ENCODE measurements at regions not wholly inside any gene's neighbourhood (a gene's known extent, or its start where the extent isn't known, plus 50 kb on each side); places are given as distances from the start of the nearest gene placed in this dataset.
A peak's percentile ranks its signal among the peaks of the same experiment; 100 is the strongest.
"Not testable (repeated sequence)": the region's sequence is repeated elsewhere in the genome, so short reads cannot be mapped to it uniquely, and the experiment has no call there.

- H3K4me3 ChIP-seq (ENCODE audit: extremely low read depth, insufficient read depth, low read length, poor library complexity, severe bottlenecking): no peak overlapping the region
- peaks cover 14% of the 10 kb centered on the region for H3K4me1 ChIP-seq (ENCODE audit: control insufficient read depth, insufficient read depth, low read length, poor library complexity, severe bottlenecking)
- no peak overlapping the region for H3K27ac ChIP-seq (ENCODE audit: low read depth, low read length, severe bottlenecking)
- no peaks in the 10 kb centered on the region for H3K36me3 ChIP-seq (ENCODE audit: control insufficient read depth, insufficient read depth, low read length)
- WGBS, 2 experiments (ENCODE audit: insufficient coverage in 2 of 2): no CpG with 5 or more reads among the region's 1 CpG
- H3K9me3 ChIP-seq (ENCODE audit: control insufficient read depth, low read length): peaks cover 5% of the 10 kb centered on the region
These were observed 463.3 kb upstream of the FOXG1 start for GRCh38 chr14:28303248-28303647.

GRCh38 chr14:28305938-28306337, 460.6 kb upstream of the FOXG1 start:
- H3K4me1 ChIP-seq (ENCODE audit: control insufficient read depth, insufficient read depth, low read length, poor library complexity, severe bottlenecking): peaks cover 26% of the 10 kb centered on the region
- no peaks in the 10 kb centered on the region for H3K9me3 ChIP-seq (ENCODE audit: control insufficient read depth, low read length)
- H3K4me3 ChIP-seq (ENCODE audit: extremely low read depth, insufficient read depth, low read length, poor library complexity, severe bottlenecking): no peak overlapping the region
- no peaks in the 10 kb centered on the region for H3K36me3 ChIP-seq (ENCODE audit: control insufficient read depth, insufficient read depth, low read length)
- no peak overlapping the region for H3K27ac ChIP-seq (ENCODE audit: low read depth, low read length, severe bottlenecking)

DNA sequence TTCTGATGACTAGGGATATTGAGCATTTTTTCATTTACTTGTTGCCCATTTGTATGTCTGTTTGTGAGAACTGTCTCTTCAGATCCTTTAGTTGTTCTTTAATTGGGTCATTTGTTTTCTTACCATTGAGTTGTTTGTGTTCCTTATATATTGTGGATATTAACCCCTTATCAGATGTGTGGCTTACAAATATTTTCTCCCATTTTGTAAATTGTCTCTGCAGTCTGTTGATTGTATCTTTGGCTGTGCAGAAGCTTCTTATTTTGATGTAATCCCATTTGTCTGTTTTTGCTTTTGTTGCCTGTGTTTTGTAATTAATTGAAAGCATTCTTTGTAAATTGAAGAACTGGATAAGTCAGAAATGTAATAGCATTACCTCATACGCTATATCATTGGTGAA, 459.1 kb upstream of the FOXG1 start:
- no peak overlapping the region for H3K4me3 ChIP-seq (ENCODE audit: extremely low read depth, insufficient read depth, low read length, poor library complexity, severe bottlenecking)
- peaks cover 26% of the 10 kb centered on the region for H3K4me1 ChIP-seq (ENCODE audit: control insufficient read depth, insufficient read depth, low read length, poor library complexity, severe bottlenecking)
- H3K36me3 ChIP-seq (ENCODE audit: control insufficient read depth, insufficient read depth, low read length): no peaks in the 10 kb centered on the region
- H3K9me3 ChIP-seq (ENCODE audit: control insufficient read depth, low read length): no peaks in the 10 kb centered on the region
- no CpG with 5 or more reads among the region's 1 CpG for WGBS, 2 experiments (ENCODE audit: insufficient coverage in 2 of 2)
- peak overlapping the region; percentile 95 for H3K27ac ChIP-seq (ENCODE audit: low read depth, low read length, severe bottlenecking)

- Histone ChIP-seq H3K9me3 (ENCODE audit: control insufficient read depth, low read length) (no peaks in the 10 kb centered on the region), H3K27ac (ENCODE audit: low read depth, low read length, severe bottlenecking) (peak overlapping the region; percentile 95), H3K4me3 (ENCODE audit: extremely low read depth, insufficient read depth, low read length, poor library complexity, severe bottlenecking) (no peak overlapping the region), H3K4me1 (ENCODE audit: control insufficient read depth, insufficient read depth, low read length, poor library complexity, severe bottlenecking) (peaks cover 26% of the 10 kb centered on the region), H3K36me3 (ENCODE audit: control insufficient read depth, insufficient read depth, low read length) (no peaks in the 10 kb centered on the region)
- 80% methylated on average over 2 of the region's 2 CpGs; no CpG with 5 or more reads in 1 of the 2 experiments for WGBS, 2 experiments (ENCODE audit: insufficient coverage in 2 of 2)
These were observed 457.9 kb upstream of the FOXG1 start for GRCh38 chr14:28308734-28309133.

DNA sequence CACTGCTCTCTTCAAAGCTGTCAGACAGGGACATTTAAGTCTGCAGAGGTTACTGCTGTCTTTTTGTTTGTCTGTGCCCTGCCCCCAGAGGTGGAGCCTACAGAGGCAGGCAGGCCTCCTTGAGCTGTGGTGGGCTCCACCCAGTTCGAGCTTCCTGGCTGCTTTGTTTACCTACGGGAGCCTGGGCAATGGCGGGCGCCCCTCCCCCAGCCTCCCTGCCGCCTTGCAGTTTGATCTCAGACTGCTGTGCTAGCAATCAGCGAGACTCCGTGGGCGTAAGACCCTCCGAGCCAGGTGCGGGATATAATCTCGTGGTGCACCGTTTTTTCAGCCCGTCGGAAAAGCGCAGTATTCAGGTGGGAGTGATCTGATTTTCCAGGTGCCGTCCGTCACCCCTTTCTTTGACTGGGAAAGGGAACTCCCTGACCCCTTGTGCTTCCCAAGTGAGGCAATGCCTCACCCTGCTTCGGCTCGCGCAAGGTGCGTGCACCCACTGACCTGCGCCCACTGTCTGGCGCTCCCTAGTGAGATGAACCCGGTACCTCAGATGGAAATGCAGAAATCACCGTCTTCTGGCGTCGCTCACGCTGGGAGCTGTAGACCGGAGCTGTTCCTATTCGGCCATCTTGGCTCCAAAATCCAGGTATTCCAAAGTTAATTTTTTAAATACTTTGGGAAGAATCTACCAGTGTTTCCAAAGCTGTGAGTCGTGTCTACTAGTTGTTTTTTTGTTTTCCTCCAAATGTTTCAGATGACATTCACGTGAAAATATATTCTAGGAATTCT, 448.5 kb upstream of the FOXG1 start:
- not testable (repeated sequence) for H3K4me1 ChIP-seq (ENCODE audit: control insufficient read depth, insufficient read depth, low read length, poor library complexity, severe bottlenecking); H3K4me3 ChIP-seq (ENCODE audit: extremely low read depth, insufficient read depth, low read length, poor library complexity, severe bottlenecking); H3K36me3 ChIP-seq (ENCODE audit: control insufficient read depth, insufficient read depth, low read length); H3K9me3 ChIP-seq (ENCODE audit: control insufficient read depth, low read length); H3K27ac ChIP-seq (ENCODE audit: low read depth, low read length, severe bottlenecking)
- WGBS, 2 experiments (ENCODE audit: insufficient coverage in 2 of 2): 94 to 96% methylated on average over 17 to 26 of the region's 32 CpGs

- Histone ChIP-seq H3K4me1 (ENCODE audit: control insufficient read depth, insufficient read depth, low read length, poor library complexity, severe bottlenecking) (no peaks in the 10 kb centered on the region), H3K36me3 (ENCODE audit: control insufficient read depth, insufficient read depth, low read length) (no peaks in the 10 kb centered on the region), H3K4me3 (ENCODE audit: extremely low read depth, insufficient read depth, low read length, poor library complexity, severe bottlenecking) (no peak overlapping the region), H3K27ac (ENCODE audit: low read depth, low read length, severe bottlenecking) (no peak overlapping the region), H3K9me3 (ENCODE audit: control insufficient read depth, low read length) (no peaks in the 10 kb centered on the region)
- no CpG with 5 or more reads among the region's 3 CpGs for WGBS, 2 experiments (ENCODE audit: insufficient coverage in 2 of 2)
These were observed 444.9 kb upstream of the FOXG1 start for GRCh38 chr14:28321475-28322244.

GRCh38 chr14:28323366-28323765, 443.2 kb upstream of the FOXG1 start:
- WGBS, 2 experiments (ENCODE audit: insufficient coverage in 2 of 2): 60 to 100% methylated on average over 1 of the region's 4 CpGs
- no peak overlapping the region for H3K27ac ChIP-seq (ENCODE audit: low read depth, low read length, severe bottlenecking)

DNA sequence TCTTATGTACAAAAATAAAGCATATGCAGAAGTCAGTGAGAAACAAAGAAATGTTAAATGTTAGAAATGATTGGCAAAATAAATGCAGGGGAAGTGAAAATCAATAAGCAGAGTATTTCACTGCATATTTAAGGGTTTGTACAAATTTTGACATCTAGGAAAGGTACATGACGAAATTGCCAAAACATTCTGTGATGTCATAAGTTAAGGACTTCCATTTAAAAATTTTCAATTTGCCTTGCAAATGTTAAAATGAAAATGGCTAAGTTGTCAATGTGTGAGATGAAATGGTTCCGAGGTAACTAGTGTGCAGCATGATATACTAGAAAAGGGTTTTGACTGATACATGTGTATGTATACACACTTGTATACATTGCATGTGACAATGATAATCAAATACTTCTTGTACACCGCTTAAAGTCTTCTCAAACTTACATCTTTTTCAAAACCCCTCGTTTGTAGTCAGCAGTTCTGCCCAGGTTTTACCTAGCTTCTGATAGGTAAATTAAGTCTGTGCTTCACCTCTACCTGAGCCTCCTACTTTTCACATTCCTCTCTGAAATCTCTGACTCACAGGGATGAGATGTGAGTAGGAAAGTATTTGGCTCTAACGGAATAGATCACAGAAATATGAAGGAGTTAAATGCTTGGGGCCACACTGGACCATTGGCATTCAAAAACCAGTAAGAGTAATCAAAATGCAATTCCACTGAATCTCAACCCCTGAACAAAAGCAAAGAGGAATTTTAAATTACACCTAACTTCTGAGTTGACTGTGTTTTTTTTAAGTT, 442.4 kb upstream of the FOXG1 start:
- Histone ChIP-seq H3K9me3 (ENCODE audit: control insufficient read depth, low read length) (no peaks in the 10 kb centered on the region), H3K36me3 (ENCODE audit: control insufficient read depth, insufficient read depth, low read length) (no peaks in the 10 kb centered on the region), H3K4me3 (ENCODE audit: extremely low read depth, insufficient read depth, low read length, poor library complexity, severe bottlenecking) (no peak overlapping the region), H3K4me1 (ENCODE audit: control insufficient read depth, insufficient read depth, low read length, poor library complexity, severe bottlenecking) (no peaks in the 10 kb centered on the region), H3K27ac (ENCODE audit: low read depth, low read length, severe bottlenecking) (no peak overlapping the region)
- 50 to 66% methylated on average over 2 of the region's 5 CpGs for WGBS, 2 experiments (ENCODE audit: insufficient coverage in 2 of 2)

More at GRCh38 chr14:28323366-28323765, 443.2 kb upstream of the FOXG1 start:
- no peaks in the 10 kb centered on the region for H3K9me3 ChIP-seq (ENCODE audit: control insufficient read depth, low read length)
- H3K4me1 ChIP-seq (ENCODE audit: control insufficient read depth, insufficient read depth, low read length, poor library complexity, severe bottlenecking): no peaks in the 10 kb centered on the region
- no peak overlapping the region for H3K4me3 ChIP-seq (ENCODE audit: extremely low read depth, insufficient read depth, low read length, poor library complexity, severe bottlenecking)
- no peaks in the 10 kb centered on the region for H3K36me3 ChIP-seq (ENCODE audit: control insufficient read depth, insufficient read depth, low read length)

GRCh38 chr14:28340816-28341215, 425.8 kb upstream of the FOXG1 start:
- H3K4me3 ChIP-seq (ENCODE audit: extremely low read depth, insufficient read depth, low read length, poor library complexity, severe bottlenecking): no peak overlapping the region
- H3K27ac ChIP-seq (ENCODE audit: low read depth, low read length, severe bottlenecking): no peak overlapping the region
- H3K4me1 ChIP-seq (ENCODE audit: control insufficient read depth, insufficient read depth, low read length, poor library complexity, severe bottlenecking): peaks cover 4% of the 10 kb centered on the region
- H3K9me3 ChIP-seq (ENCODE audit: control insufficient read depth, low read length): no peaks in the 10 kb centered on the region
- no peaks in the 10 kb centered on the region for H3K36me3 ChIP-seq (ENCODE audit: control insufficient read depth, insufficient read depth, low read length)

GRCh38 chr14:28344381-28344780, 422.2 kb upstream of the FOXG1 start:
- H3K27ac ChIP-seq (ENCODE audit: low read depth, low read length, severe bottlenecking): no peak overlapping the region
- peaks cover 4% of the 10 kb centered on the region for H3K4me1 ChIP-seq (ENCODE audit: control insufficient read depth, insufficient read depth, low read length, poor library complexity, severe bottlenecking)
- H3K9me3 ChIP-seq (ENCODE audit: control insufficient read depth, low read length): no peaks in the 10 kb centered on the region
- H3K4me3 ChIP-seq (ENCODE audit: extremely low read depth, insufficient read depth, low read length, poor library complexity, severe bottlenecking): no peak overlapping the region
- no peaks in the 10 kb centered on the region for H3K36me3 ChIP-seq (ENCODE audit: control insufficient read depth, insufficient read depth, low read length)

Measured in mesodermal cell (in vitro differentiated cells).